K562 (cell line): ENCODE measurements at regions not wholly inside any gene's neighbourhood (a gene's known extent, or its start where the extent isn't known, plus 50 kb on each side); places are given as distances from the start of the nearest gene placed in this dataset.

Experiments used
- ATAC-seq: fragments of 200-7000 bp; cut with Tn5 transposase; 3 replicates; pipeline ENCODE4 v1.9.1; 2020; ENCODE audit warnings: moderate library complexity
- BruUV-seq: library from RNA; stranded (reverse); fragments of 400-500 nt; replicated peaks from 2 replicates; lab custom pipeline; 2021; lab: Mats Ljungman, UMichigan
- CTCF ChIA-PET: fragments of 300-600 bp; formaldehyde crosslinking; extraction: SDS; loops from one replicate; lab custom pipeline; 2021; ENCODE audit warnings: low intra/inter-chr PET ratio; lab: Yijun Ruan, JAX
- POLR2A ChIA-PET: fragments of 300-600, 350-650 bp; sonication (Branson Sonifier 250); formaldehyde crosslinking; extraction: SDS; loops from one replicate; lab custom pipeline; 2021; ENCODE audit warnings: antibody characterized with exemption, inconsistent platforms; lab: Yijun Ruan, JAX
- DNase-seq, 4 experiments: peaks; one replicate each; pipeline versions ENCODE4 v3.0.0 to v3.0.0-alpha.2; 2011 to 2018; ENCODE audit warnings: low spot score in 3 of 4, mixed read lengths in 3 of 4; ENCODE audit errors: extremely low read depth in 1 of 4
- FAIRE-seq: peaks from 2 replicates; lab custom pipeline; 2011; peaks lifted over from hg19 to GRCh38; lab: Jason Lieb, UNC
- H2AFZ ChIP-seq: 2 replicates; pipeline ENCODE4 v1.6.0; 2011; ENCODE audit warnings: low read depth, low read length, control low read depth, inconsistent platforms
- H3K27ac ChIP-seq: fragments of 200-600 bp; 3 replicates; pipeline ENCODE4 v1.8.0; 2011; ENCODE audit warnings: low read depth, mild to moderate bottlenecking, control low read depth, inconsistent platforms, low read length, moderate library complexity, mixed read lengths; ENCODE audit errors: extremely low read depth
- H3K27me3 ChIP-seq, 2 experiments: fragments of 300-600 bp in 1 of 2; 2 replicates in 1 of 2; 3 replicates in 1 of 2; pipeline versions ENCODE4 v1.6.0 to v1.8.0; 2011; ENCODE audit warnings: inconsistent platforms in 2 of 2, low read length in 2 of 2, mild to moderate bottlenecking in 1 of 2, mixed read lengths in 1 of 2, moderate library complexity in 1 of 2; ENCODE audit not compliant: control insufficient read depth in 2 of 2, insufficient read depth in 2 of 2
- H3K36me3 ChIP-seq: fragments of 300-600 bp; 3 replicates; pipeline ENCODE4 v1.8.0; 2011; ENCODE audit warnings: mild to moderate bottlenecking, low read length, inconsistent platforms; ENCODE audit not compliant: control insufficient read depth, insufficient read depth
- H3K4me1 ChIP-seq, 2 experiments: fragments of 200-600 bp in 1 of 2; replicated peaks in 1 of 2; 2 replicates in 1 of 2; 3 replicates in 1 of 2; pipeline versions ENCODE4 v1.5.1 to v1.8.0; 2011; ENCODE audit warnings: inconsistent platforms in 2 of 2, low read length in 2 of 2, mild to moderate bottlenecking in 1 of 2, mixed read lengths in 1 of 2, moderate library complexity in 1 of 2; ENCODE audit not compliant: control insufficient read depth in 2 of 2, insufficient read depth in 2 of 2
- H3K4me2 ChIP-seq: 2 replicates; pipeline ENCODE4 v1.6.1; 2011; ENCODE audit warnings: low read length, control low read depth, inconsistent platforms, mixed read lengths; ENCODE audit not compliant: insufficient read depth
- H3K4me3 ChIP-seq: fragments of 200-600 bp; sonication (generic), shearing (Covaris generic); 2 replicates; pipeline ENCODE4 v1.5.1; 2016; ENCODE audit warnings: control low read depth, inconsistent platforms
- H3K79me2 ChIP-seq: fragments of 200-600 bp; 3 replicates; pipeline ENCODE4 v1.8.0; 2011; ENCODE audit warnings: low read length, inconsistent platforms; ENCODE audit not compliant: control insufficient read depth, insufficient read depth
- H3K9ac ChIP-seq, 2 experiments: 2 replicates each; pipeline versions ENCODE4 v1.6.0 to v1.6.1; 2011; ENCODE audit warnings: low read depth in 2 of 2, low read length in 2 of 2, control low read depth in 1 of 2, inconsistent platforms in 1 of 2, mild to moderate bottlenecking in 1 of 2, mixed read lengths in 1 of 2; ENCODE audit not compliant: insufficient read depth in 1 of 2
- H3K9me1 ChIP-seq: one replicate; pipeline ENCODE4 v1.6.0; 2011; ENCODE audit warnings: inconsistent platforms, mild to moderate bottlenecking, low read length, moderate library complexity; ENCODE audit not compliant: control insufficient read depth, insufficient read depth
- H3K9me3 ChIP-seq: replicated peaks from 2 replicates; pipeline ENCODE4 v1.5.1; 2011; ENCODE audit warnings: low read depth, low read length, inconsistent platforms; ENCODE audit not compliant: control insufficient read depth, insufficient read depth
- H4K20me1 ChIP-seq: replicated peaks from 2 replicates; pipeline ENCODE4 v1.6.1; 2011; ENCODE audit warnings: low read length, inconsistent platforms, mixed read lengths; ENCODE audit not compliant: control insufficient read depth, insufficient read depth
- C11orf30 ChIP-seq: fragments of 450-650 bp; IDR thresholded peaks from 2 replicates; pipeline ENCODE4 v1.6.1; 2016; ENCODE audit warnings: low read depth, mild to moderate bottlenecking
- CBFB ChIP-seq: sonication (generic); formaldehyde crosslinking; IDR thresholded peaks from 2 replicates; pipeline ENCODE4 v1.4.0; 2020; ENCODE audit warnings: mild to moderate bottlenecking, missing genetic modification reagents
- CHD2 ChIP-seq: IDR thresholded peaks from 2 replicates; pipeline ENCODE4 v1.6.1; 2011; ENCODE audit warnings: low read depth, low read length
- CXXC5 ChIP-seq: fragments of 250-450 bp; sonication (Bioruptor Pico); IDR thresholded peaks from 2 replicates; pipeline ENCODE4 v1.8.0; 2022; ENCODE audit warnings: inconsistent platforms, mild to moderate bottlenecking, moderate library complexity
- EZH2 ChIP-seq: IDR thresholded peaks from 2 replicates; pipeline ENCODE4 v1.6.1; 2012; ENCODE audit warnings: low read depth, mild to moderate bottlenecking, inconsistent platforms, low read length, borderline replicate concordance
- FOXJ2 ChIP-seq: fragments of 200-800 bp; sonication (Bioruptor generic); IDR thresholded peaks from 2 replicates; pipeline ENCODE4 v1.6.1; 2016; ENCODE audit warnings: missing genetic modification characterization, missing compliant biosample characterization
- MYNN ChIP-seq, 2 experiments: sonication (generic); formaldehyde crosslinking in 1 of 2; IDR thresholded peaks; 2 replicates each; pipeline versions ENCODE4 v1.5.0 to v1.6.1; 2016 to 2020; ENCODE audit warnings: antibody characterized with exemption in 1 of 2, missing genetic modification reagents in 1 of 2
- ZNF76 ChIP-seq: fragments of 250-450 bp; sonication (Bioruptor Pico); IDR thresholded peaks from 2 replicates; pipeline ENCODE4 v1.4.0; 2020; ENCODE audit warnings: mild to moderate bottlenecking, moderate library complexity, borderline replicate concordance
- WGBS: fragments of 100-300 bp; shearing (Covaris generic); methylation state at CpG from one replicate; pipeline ENCODE4 v1.1.6; 2016; ENCODE audit warnings: low coverage, mixed read lengths; ENCODE audit not compliant: insufficient coverage; ENCODE audit errors: missing lambda C conversion rate; 5-methylcytosine and 5-hydroxymethylcytosine counted together
- in situ Hi-C: fragments of 300-500 bp; cut with MboI; formaldehyde crosslinking; loops from 4 replicates; pipeline ENCODE4 v1.15.0; 2018; ENCODE audit warnings: inconsistent platforms, mixed read lengths
- intact Hi-C: fragments of 100-400 bp; cut with micrococcal nuclease; formaldehyde crosslinking; loops from 2 replicates; pipeline ENCODE4 v1.14.2; 2022
- TF ChIP-seq, protein P1 (sequence below): sonication (generic); formaldehyde crosslinking; IDR thresholded peaks from 2 replicates; pipeline ENCODE4 v1.8.0; 2022; ENCODE audit warnings: missing genetic modification reagents, mild to moderate bottlenecking, borderline replicate concordance
- TF ChIP-seq, protein P2 (sequence below): sonication (generic); formaldehyde crosslinking; IDR thresholded peaks from 2 replicates; pipeline ENCODE4 v1.5.0; 2020; ENCODE audit warnings: missing genetic modification reagents
- TF ChIP-seq, protein P3 (sequence below): fragments of 250-450 bp; sonication (Bioruptor Pico); IDR thresholded peaks from 2 replicates; pipeline ENCODE4 v1.5.0; 2021; ENCODE audit warnings: mild to moderate bottlenecking, moderate library complexity

GRCh38 chr5:154546719-154547118 is 68.7 kb upstream of the HAND1 start:
- CTCF ChIA-PET, result no interaction called here
- H3K9ac ChIP-seq, result no peak overlapping the region
- no peak for ATAC-seq
- peaks cover 19 to 36% of the 10 kb centered on the region in 2 experiments; a peak in 4 of 5 replicates for H3K27me3 ChIP-seq
- H3K4me2 ChIP-seq, result no peak overlapping the region
- intact Hi-C loops (no loop called here), in situ Hi-C loops (no loop called here)
- no peaks in the 10 kb centered on the region for H3K36me3 ChIP-seq
- no peak for DNase-seq
- H3K4me3 ChIP-seq, result no peak overlapping the region
- H3K27ac ChIP-seq, result no peak overlapping the region
- POLR2A ChIA-PET, result no interaction called here
- no TSS peak for BruUV-seq
- no peaks in the 10 kb centered on the region; the same call in 1 of the 2 replicates for H4K20me1 ChIP-seq
- no peaks in the 10 kb centered on the region for H3K9me1 ChIP-seq
- no peaks in the 10 kb centered on the region for H3K4me1 ChIP-seq
- no peaks in the 10 kb centered on the region for H3K79me2 ChIP-seq
- no peak overlapping the region for H2AFZ ChIP-seq
- no peak for FAIRE-seq
- WGBS, result 0% methylated on average over 5 of the region's 5 CpGs
- TF ChIP-seq, protein P1, sequence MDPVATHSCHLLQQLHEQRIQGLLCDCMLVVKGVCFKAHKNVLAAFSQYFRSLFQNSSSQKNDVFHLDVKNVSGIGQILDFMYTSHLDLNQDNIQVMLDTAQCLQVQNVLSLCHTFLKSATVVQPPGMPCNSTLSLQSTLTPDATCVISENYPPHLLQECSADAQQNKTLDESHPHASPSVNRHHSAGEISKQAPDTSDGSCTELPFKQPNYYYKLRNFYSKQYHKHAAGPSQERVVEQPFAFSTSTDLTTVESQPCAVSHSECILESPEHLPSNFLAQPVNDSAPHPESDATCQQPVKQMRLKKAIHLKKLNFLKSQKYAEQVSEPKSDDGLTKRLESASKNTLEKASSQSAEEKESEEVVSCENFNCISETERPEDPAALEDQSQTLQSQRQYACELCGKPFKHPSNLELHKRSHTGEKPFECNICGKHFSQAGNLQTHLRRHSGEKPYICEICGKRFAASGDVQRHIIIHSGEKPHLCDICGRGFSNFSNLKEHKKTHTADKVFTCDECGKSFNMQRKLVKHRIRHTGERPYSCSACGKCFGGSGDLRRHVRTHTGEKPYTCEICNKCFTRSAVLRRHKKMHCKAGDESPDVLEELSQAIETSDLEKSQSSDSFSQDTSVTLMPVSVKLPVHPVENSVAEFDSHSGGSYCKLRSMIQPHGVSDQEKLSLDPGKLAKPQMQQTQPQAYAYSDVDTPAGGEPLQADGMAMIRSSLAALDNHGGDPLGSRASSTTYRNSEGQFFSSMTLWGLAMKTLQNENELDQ (CRISPR knock-in tag), result no peak
- TF ChIP-seq CBFB (CRISPR knock-in tag) (no peak), MYNN (IDR thresholded peaks at IDR 0.05) (no peak), MYNN (CRISPR knock-in tag; IDR thresholded peaks at IDR 0.05) (no peak), CHD2 (no peak), EZH2 (no peak), C11orf30 (no peak), ZNF76 (CRISPR knock-in tag) (no peak), CXXC5 (CRISPR knock-in tag) (no peak), FOXJ2 (tag) (no peak)
- TF ChIP-seq, protein P2, sequence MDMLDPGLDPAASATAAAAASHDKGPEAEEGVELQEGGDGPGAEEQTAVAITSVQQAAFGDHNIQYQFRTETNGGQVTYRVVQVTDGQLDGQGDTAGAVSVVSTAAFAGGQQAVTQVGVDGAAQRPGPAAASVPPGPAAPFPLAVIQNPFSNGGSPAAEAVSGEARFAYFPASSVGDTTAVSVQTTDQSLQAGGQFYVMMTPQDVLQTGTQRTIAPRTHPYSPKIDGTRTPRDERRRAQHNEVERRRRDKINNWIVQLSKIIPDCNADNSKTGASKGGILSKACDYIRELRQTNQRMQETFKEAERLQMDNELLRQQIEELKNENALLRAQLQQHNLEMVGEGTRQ, result no peak
- TF ChIP-seq, protein P3, sequence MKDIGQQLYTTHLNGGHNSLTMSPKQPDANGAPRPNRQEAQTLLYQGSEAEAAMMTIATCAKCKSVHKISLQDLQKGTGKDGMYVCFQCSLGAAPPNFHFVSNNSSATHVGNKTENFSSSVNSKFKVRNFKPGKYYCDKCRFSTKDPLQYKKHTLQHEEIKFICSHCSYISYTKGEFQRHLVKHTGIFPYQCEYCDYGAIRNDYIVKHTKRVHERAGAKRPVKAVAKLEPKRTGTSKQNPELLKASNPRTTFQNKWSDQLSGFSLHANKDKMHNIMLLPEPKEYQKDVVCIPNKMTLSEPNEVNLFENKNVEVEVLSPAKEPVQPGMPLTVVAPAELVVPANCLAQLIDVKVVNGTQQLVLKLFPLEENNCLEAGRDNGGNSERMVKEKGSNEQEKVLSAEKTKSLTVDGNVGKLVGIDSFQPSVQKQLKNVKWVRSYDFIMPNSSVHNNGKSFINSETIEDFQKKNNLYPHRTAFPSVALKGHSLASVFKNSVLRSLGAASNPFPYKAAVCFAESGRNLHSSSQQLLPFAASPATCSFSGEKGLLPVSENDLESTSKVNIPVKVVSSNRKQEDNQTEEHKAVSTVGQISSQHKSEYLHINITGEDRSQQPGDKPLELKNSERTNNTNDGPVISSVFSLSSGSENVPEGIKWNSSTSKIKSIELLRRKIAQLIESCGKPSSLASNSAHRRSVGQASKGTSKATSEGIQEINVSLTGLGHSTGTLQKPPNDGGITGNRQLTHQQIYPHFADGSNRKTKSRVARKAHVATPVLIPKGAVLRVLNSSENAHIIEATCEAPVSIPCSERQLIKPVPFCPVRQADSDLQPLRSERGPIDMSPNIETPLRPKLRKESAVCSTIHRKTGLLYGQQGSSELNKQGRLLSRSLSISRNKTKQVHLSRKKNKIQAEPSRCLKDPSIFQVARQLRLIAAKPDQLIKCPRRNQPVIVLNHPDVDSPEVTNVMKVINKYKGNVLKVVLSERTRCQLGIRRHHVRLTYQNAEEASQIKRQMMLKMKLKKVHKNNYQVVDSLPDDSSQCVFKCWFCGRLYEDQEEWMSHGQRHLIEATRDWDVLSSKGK (CRISPR knock-in tag), result no peak
- H3K9me3 ChIP-seq, result no peaks in the 10 kb centered on the region
